ENCODE measurements at regions not wholly inside any gene's neighbourhood (a gene's known extent, or its start where the extent isn't known, plus 50 kb on each side); places are given as distances from the start of the nearest gene placed in this dataset.

DNA sequence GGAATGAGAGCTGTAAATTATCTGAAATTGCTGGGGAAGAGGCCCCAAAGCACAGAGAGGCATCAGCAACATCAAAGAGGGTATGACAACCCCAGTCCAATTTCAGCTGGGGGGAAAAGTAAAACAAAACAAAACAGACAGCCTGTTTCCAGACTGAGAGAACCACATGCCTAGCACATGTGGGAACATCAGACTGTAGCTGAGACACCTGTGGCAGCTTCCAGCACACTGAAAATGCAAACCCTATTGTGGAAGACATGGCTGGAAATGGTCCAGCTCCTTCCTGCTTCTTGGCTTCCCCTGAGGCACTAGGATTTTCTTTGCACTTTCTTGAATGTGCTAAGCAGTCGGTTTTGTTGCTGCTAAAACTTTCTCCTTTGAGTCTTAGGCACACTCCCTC lies 240.9 kb upstream of the STS start:
- Histone ChIP-seq H3K27ac (no peak overlapping the region), H3K9me3 (no peaks in the 10 kb centered on the region), H3K27me3 (no peaks in the 10 kb centered on the region), H3K4me1 (no peaks in the 10 kb centered on the region), H3K4me3 (no peak overlapping the region), H3K36me3 (no peaks in the 10 kb centered on the region)
- DNase-seq, result no peak
- TF ChIP-seq POLR2A (IDR thresholded peaks at IDR 0.05), result no peak
- TF ChIP-seq, protein P1, sequence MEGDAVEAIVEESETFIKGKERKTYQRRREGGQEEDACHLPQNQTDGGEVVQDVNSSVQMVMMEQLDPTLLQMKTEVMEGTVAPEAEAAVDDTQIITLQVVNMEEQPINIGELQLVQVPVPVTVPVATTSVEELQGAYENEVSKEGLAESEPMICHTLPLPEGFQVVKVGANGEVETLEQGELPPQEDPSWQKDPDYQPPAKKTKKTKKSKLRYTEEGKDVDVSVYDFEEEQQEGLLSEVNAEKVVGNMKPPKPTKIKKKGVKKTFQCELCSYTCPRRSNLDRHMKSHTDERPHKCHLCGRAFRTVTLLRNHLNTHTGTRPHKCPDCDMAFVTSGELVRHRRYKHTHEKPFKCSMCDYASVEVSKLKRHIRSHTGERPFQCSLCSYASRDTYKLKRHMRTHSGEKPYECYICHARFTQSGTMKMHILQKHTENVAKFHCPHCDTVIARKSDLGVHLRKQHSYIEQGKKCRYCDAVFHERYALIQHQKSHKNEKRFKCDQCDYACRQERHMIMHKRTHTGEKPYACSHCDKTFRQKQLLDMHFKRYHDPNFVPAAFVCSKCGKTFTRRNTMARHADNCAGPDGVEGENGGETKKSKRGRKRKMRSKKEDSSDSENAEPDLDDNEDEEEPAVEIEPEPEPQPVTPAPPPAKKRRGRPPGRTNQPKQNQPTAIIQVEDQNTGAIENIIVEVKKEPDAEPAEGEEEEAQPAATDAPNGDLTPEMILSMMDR (IDR thresholded peaks at IDR 0.05), result no peak

DNA sequence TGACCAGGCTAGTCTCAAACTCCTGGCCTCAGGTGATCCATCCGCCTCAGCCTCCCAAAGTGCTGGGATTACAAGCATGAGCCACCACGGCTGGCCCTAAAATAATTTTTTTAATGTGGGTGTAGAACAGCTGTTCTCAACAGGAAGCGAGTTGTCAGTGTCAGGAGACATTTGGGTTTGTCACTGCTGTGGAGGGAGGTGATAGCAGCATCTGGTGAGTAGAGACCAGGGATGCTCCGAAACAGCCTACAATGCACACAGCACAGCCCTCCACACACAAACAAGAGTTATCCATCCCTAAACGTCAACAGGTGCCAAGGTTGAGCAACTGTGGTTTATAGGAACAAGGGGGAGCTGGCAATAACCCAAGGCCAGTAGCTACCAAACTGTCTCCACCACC lies 243.4 kb upstream of the STS start:
- H3K9me3 ChIP-seq, result no peaks in the 10 kb centered on the region
- no peak overlapping the region for H3K4me3 ChIP-seq
- no peaks in the 10 kb centered on the region for H3K36me3 ChIP-seq
- H3K27ac ChIP-seq, result no peak overlapping the region
- DNase-seq, result no peak
- H3K4me1 ChIP-seq, result no peaks in the 10 kb centered on the region
- TF ChIP-seq POLR2A (IDR thresholded peaks at IDR 0.05), result no peak
- TF ChIP-seq, protein P1 (IDR thresholded peaks at IDR 0.05), result no peak
- no peaks in the 10 kb centered on the region for H3K27me3 ChIP-seq

DNA sequence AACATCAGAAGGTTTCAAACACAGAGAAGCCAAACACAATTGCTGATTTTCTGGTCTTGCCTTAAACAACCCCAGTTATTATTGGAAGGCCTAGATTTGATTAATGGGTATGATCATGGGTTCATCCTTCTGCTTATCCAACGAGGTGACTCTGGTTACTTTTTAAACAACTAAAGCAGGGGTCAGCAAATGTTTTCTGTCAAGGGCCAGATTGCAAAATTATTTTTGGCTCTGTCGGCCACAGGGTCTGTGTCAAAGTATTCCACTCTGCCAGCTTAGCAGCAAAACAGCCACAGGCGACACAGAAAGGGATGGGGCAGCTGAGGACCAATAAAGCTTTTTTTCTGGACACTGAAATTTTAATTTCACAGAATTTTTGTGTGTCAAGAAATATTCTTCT lies 249.1 kb upstream of the STS start:
- no peak overlapping the region for H3K27ac ChIP-seq
- H3K27me3 ChIP-seq, result no peaks in the 10 kb centered on the region
- TF ChIP-seq, protein P1 (IDR thresholded peaks at IDR 0.05), result no peak
- no peak for TF ChIP-seq POLR2A (IDR thresholded peaks at IDR 0.05)
- H3K9me3 ChIP-seq, result no peaks in the 10 kb centered on the region
- H3K4me1 ChIP-seq, result no peaks in the 10 kb centered on the region
- H3K4me3 ChIP-seq, result no peak overlapping the region
- no peaks in the 10 kb centered on the region for H3K36me3 ChIP-seq
- no peak for DNase-seq

DNA sequence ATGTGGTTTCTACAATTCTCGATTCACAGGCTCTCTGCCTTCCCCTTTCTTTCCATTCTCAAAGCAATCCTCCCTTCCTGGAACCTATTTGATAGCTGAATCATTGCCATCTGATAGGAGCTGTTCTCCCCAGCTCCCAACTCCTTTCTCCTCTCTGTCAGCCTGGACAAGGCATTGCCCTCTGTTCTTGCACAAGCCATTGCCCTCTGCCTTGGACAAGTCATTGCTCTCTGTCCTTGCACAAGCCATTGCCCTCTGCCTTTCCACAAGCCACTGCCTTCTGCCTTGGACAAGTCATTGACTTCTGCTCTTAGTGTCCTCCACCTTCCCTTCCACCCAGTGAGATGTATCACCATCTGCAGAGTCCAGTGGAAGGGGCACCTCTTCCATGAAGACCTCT lies 256.1 kb upstream of the STS start:
- Histone ChIP-seq H3K36me3 (no peaks in the 10 kb centered on the region), H3K4me3 (no peak overlapping the region), H3K27ac (no peak overlapping the region), H3K4me1 (no peaks in the 10 kb centered on the region), H3K9me3 (no peaks in the 10 kb centered on the region), H3K27me3 (no peaks in the 10 kb centered on the region)
- DNase-seq, result no peak
- TF ChIP-seq, protein P1 (IDR thresholded peaks at IDR 0.05), result no peak
- TF ChIP-seq POLR2A (IDR thresholded peaks at IDR 0.05), result no peak

DNA sequence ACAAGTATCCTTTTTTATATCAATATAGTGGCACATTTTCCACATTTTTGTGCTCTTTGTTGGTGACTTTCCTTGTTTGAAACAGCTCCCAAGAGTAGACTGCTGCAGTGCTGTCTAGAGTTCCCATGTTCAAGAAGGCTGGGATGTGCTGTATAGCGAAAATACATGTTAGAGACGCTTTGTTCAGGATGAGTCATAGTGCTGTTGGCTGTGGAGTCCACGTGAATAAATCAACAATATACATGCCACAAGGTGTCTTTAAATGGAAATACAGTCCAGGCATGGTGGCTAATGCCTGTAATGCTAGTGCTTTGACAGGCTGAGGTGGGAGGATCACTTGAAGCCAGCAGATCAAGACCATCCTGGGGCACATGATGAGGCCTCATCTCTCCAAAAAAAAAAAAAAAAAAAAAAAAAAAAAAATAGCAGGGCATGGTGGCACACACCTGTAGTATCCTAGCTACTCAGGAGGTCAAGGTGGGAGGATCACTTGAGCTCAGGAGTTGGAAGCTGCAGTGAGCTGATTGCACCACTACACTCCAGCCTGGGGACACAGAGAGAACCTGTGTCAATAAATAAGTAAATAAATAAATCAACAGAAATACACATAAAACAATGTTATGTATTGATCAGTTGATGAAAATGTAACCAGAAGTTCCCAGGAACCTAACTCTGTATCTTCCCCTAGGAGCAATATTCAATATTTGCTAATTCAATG lies 256.8 kb upstream of the STS start:
- Histone ChIP-seq H3K9me3 (no peaks in the 10 kb centered on the region), H3K4me1 (no peaks in the 10 kb centered on the region), H3K4me3 (no peak overlapping the region), H3K27ac (no peak overlapping the region), H3K36me3 (no peaks in the 10 kb centered on the region), H3K27me3 (no peaks in the 10 kb centered on the region)
- TF ChIP-seq POLR2A (IDR thresholded peaks at IDR 0.05), result no peak
- TF ChIP-seq, protein P1 (IDR thresholded peaks at IDR 0.05), result no peak
- DNase-seq, result no peak

DNA sequence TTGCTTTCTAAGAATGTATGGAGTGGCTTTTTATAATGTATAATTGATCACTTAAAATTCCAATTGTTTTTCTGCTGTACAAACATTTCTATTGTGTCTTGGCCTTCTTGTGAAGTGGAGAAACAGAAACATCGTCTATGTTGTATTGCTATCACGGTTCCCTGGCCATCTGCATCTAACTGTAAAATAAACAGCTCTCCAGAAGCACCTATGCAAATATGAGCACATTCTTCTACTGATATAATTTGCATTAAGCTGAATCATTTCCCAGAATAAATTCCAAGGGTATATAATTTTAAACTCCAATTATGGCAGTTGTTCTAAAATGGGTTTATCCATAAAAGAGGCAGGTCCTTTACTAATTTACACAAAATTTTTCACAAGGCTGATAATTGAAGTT lies 261.6 kb upstream of the STS start:
- no peaks in the 10 kb centered on the region for H3K27me3 ChIP-seq

More for the DNA sequence above, 261.6 kb upstream of the STS start:
- Histone ChIP-seq H3K36me3 (no peaks in the 10 kb centered on the region), H3K9me3 (no peaks in the 10 kb centered on the region), H3K27ac (no peak overlapping the region), H3K4me3 (no peak overlapping the region), H3K4me1 (no peaks in the 10 kb centered on the region)
- TF ChIP-seq, protein P1 (IDR thresholded peaks at IDR 0.05), result no peak
- no peak for TF ChIP-seq POLR2A (IDR thresholded peaks at IDR 0.05)
- no peak for DNase-seq

Measured in Peyer's patch (tissue), 4 donors.